ENCODE measurements at regions not wholly inside any gene's neighbourhood (a gene's known extent, or its start where the extent isn't known, plus 50 kb on each side); places are given as distances from the start of the nearest gene placed in this dataset.

DNA sequence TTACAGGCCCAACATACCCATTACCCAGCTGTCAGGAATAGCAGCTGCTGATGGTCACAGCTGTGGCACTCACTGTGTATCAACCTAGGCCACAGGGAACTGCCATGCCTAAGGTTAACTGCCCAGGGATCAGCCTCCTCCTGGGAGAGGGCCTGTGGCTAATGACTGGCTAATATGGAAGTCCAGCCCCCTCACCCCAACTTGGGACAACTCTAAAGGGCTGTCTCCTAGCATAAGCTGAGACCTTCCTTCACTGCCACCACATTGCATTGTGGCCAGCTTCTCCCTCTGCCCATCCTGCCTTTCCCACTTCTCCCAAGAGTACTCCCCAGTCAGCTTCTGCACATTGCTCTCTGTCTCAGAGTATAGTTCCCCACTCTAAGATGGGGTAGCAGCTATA, 316.5 kb downstream of the SMAD2 start:
- DNase-seq (ENCODE audit: low spot score): no peak
- intact Hi-C loops (cut with DNase I): no loop called here

DNA sequence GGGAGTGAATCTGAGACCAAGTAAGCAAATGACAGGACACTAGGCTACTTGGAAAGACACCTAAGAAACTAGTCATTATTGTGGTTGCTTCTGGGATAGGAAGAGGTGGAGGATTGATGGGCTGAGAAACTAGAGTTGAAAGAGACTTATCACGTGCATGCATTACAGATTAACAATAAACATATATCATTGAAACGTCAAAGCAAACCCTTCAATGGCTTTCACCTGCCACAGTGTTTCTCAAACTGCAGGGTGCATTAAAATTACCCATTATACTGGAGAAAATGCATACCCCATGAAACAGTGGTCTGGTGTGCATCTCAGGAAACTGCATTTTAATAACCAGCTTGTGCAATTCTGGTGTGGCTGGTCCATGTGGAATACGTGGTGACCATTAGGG, 318.8 kb downstream of the SMAD2 start:
- intact Hi-C loops (cut with DNase I): no loop called here

DNA sequence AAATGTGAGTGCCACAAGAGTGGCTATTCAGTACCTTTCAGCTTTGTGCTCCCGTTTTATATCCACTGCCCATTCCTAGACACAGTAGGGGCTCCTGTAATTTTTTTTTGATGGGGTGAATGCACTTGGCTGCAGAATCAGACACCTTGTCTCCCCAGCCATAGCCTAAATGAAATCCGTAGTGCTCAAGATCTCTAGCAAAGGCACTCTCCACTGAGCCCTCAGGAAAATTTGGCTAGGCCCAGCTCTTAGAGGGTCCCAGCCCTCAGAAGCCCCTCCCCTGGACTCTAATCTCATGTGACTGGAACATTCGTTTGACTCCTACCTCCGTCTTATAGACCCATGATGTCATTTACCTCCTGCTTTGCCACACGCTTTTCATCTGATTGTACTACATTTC, 323.9 kb downstream of the SMAD2 start:
- intact Hi-C loops (cut with DNase I): no loop called here

More for the DNA sequence above, 318.8 kb downstream of the SMAD2 start:
- DNase-seq (ENCODE audit: low spot score): no peak

DNA sequence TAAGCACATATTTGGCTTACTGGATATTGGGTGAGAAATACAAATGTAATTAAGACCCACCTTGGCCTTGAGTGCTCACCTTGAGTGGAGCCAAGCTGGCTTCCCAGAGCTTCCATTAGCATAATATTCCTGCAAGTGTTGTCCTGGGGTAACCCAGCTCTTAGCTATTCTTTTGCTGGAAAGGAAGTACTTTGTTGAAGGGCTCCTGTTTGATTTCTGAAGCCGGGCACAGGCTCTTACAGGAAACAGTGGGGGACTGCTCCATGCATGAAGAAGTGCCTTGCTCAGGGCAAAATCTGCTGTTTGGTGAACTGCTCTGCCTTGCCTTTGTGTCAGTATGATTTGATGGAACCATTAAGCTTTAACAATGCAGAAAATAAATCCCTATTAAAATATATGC, 325.4 kb downstream of the SMAD2 start:
- intact Hi-C loops (cut with DNase I): no loop called here
- no peak for DNase-seq (ENCODE audit: low spot score)

More for the DNA sequence above, 323.9 kb downstream of the SMAD2 start:
- no peak for DNase-seq (ENCODE audit: low spot score)

DNA sequence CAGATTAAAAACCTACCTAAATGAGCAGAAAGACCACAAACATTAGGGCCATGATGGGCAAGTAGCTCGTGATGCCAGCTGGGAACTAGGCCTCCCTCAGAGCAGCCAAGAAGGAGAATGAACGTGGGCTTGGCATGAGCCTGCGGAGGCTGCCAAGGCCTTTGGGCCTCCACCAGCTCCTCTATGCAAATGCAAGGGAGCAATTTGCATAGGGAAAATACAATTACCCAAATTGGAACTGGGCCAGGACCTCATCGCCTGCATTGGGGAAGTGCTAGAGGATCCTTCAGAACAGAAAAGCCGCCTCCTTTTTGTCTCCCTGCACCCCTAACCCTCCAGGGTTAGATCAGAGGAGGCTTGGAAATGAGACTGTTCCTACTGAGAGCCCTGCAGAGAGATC, 326.4 kb downstream of the SMAD2 start:
- no peak for DNase-seq (ENCODE audit: low spot score)

GRCh38 chr18:47603158-47603557, 327.3 kb downstream of the SMAD2 start:
- no peak for DNase-seq (ENCODE audit: low spot score)
- intact Hi-C loops (cut with DNase I): no loop called here

More for the DNA sequence above, 326.4 kb downstream of the SMAD2 start:
- intact Hi-C loops (cut with DNase I): no loop called here

- DNase-seq (ENCODE audit: low spot score): no peak
- intact Hi-C loops (cut with DNase I): no loop called here
Observed at GRCh38 chr18:47602273-47602897, 328.1 kb downstream of the SMAD2 start.

DNA sequence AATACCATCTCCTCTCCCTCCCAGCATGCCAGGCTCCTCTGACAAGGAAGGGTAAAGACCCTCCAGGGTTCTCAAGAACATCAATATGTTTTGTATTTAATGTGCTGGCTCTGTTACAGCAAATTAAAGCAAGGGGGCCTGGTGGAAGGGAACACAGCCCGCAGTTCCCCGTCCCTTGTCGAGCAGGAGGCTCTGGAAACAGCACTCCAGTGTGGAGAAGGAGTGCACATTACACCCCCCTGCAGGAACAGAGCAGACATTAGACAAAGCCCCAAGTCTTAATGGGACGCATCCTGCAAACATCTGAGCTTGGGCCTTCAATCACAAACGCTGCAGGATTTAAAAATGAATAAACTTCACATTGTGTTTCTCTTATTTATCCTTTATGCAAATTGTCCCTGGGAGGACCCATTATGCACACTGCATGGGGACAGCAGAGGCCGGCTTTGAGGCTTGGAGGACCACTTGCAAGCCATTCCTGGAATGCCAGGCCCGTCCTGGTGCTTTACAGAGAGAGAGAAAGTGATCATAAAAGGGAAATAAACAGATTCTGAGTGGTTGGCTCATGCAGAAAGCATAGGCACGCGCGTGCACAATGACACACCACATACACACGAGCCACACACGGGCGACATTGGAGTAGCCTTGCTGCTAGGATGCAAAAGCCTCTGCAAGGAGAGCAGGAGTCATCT, 328.7 kb downstream of the SMAD2 start:
- DNase-seq (ENCODE audit: low spot score): no peak
- intact Hi-C loops (cut with DNase I): no loop called here

DNA sequence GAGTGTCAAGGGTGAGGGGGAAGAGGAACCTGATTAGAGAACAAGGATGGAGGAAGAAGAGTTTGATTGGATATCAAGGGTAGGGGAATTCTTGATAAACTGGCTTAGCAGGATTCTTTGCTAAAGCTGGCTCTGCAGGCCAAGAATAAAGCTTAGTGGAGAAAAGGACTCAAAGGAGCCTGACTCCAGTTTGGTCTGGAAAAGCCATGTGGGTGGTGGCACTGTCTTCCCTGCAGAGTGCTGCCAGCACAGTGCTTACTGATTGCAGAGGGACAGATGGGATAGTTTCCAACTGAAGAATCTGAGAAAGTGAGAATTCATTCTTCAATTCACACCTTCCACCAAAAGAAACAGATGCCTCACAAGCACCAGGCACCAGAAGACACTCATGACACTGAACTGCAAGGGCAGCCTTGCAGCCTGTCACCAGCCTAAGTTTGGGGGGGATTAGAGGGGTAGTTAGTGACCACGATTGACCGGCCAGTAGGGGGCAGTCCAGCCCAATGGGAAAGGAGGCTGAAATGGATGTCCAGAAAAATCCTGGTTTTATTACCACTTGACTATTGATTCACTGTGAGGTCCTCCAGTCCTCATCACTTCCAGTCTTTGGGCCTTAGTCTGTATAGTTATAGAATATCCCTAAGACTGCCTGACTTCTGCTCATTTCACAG, 334.5 kb downstream of the SMAD2 start:
- intact Hi-C loops (cut with DNase I): no loop called here
- no peak for DNase-seq (ENCODE audit: low spot score)

GRCh38 chr18:47594621-47595086, 335.8 kb downstream of the SMAD2 start:
- DNase-seq (ENCODE audit: low spot score): no peak

DNA sequence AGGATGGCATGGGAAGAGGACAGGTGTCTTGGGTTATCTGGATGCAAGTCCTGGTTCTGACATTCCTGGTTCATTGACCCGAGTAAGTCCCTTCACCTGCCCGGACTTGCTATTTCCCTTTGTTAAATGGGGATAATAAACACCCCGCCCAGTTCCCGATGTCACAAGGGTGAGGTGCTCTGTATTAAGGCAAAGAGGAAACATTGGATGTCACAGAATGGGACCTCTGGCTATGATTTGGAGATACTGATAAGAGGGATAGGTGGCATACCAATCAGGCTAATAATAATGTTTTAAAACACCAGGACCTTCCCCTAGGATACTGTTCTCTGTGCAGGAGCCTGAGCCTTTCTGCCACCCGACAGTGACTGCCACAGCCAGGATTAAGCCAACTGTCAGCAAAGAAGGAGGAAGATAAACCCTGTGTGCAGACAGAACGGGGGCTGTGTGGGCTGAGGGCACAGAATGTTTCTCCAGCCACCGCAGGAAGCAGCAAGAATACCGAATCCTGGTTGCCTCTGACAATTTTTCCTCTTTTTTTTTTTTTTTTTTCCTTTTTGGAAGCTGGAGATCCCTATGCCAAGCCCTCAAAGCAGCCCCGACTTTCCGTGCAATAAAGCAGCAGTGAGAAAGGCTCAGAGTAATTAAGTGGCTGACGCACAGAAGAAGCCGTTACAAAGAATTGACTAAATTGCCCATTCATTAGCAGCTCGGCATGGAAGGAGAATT, 336.6 kb downstream of the SMAD2 start:
- intact Hi-C loops (cut with DNase I): no loop called here
- DNase-seq (ENCODE audit: low spot score): no peak

More at GRCh38 chr18:47594621-47595086, 335.8 kb downstream of the SMAD2 start:
- intact Hi-C loops (cut with DNase I): no loop called here

GRCh38 chr18:47591429-47591828, 339.0 kb downstream of the SMAD2 start:
- DNase-seq (ENCODE audit: low spot score): no peak

GRCh38 chr18:47587587-47587986, 336.1 kb upstream of the SKOR2 start:
- intact Hi-C loops (cut with DNase I): no loop called here
- DNase-seq (ENCODE audit: low spot score): no peak

More at GRCh38 chr18:47591429-47591828, 339.0 kb downstream of the SMAD2 start:
- intact Hi-C loops (cut with DNase I): no loop called here

DNA sequence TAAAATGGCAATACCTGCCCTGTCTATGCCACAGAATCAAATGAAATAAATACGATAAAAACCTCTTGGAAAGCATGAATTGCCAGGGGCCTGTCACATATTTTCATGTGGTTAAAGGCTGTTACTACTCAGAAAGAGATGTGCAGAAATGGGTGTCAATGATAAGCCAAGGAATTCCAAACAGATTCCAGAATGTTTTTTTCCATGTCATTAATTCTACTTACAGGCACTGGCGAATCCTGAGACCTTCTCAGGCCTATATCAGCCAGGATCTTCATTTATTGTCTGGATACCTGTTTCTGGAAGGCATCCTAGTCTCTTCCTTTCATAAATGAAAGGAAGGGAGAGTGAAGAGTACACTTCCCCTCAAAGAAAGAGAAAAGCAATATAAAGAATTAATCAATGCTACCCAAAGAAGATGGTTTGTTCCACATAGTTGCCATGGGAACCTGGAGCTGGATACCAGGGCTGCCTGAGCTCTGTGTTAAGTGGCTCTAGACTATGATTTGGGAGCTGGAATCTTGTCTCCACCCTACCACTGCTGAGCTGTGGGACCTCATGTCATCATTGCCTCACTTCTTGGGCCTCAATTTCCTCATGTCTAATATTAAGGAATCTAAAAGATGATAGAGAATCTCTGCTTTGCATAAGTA, 335.1 kb upstream of the SKOR2 start:
- intact Hi-C loops (cut with DNase I): no loop called here
- DNase-seq (ENCODE audit: low spot score): no peak

GRCh38 chr18:47585914-47586313, 334.5 kb upstream of the SKOR2 start:
- no peak for DNase-seq (ENCODE audit: low spot score)
- intact Hi-C loops (cut with DNase I): no loop called here

DNA sequence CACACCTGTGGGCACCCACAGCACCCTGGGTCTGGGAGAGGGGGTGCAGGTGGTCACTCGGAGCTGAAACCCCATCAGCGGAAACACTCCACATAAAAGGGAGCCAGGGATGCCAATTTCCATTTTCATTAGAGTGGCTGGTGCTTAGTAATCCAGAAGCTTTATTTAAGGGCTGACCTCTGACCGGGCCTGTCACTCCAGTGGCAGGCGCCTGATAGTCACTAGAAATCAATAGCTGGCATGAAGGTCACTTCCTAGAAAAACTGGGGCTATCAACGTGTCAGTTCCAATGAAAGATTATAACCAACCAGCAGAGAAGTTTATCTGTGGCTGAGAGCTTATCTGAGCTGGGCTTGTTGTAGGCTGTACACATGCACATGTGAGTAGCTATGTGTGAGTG, 333.7 kb upstream of the SKOR2 start:
- DNase-seq (ENCODE audit: low spot score): no peak
- intact Hi-C loops (cut with DNase I): no loop called here

DNA sequence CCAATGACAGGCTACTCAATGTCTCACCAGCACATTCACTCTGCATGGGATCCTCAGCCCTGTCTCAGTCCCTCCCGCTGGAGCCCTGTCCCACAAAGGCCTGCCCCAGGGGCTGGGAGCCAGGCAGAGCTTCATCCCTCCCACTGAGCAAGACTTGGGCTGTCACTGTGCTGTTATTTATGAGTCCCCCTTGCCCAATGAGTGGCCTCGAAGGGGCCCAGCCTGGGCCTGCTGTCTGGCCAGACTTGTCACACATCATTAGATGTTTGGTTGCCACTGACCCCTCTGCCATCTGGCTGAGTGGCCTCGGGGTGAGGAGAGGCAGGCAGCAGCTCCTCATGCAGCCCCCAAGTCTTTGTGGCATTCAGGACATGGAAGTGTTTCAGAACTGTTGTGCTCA, 330.6 kb upstream of the SKOR2 start:
- intact Hi-C loops (cut with DNase I): no loop called here
- DNase-seq (ENCODE audit: low spot score): no peak

- DNase-seq (ENCODE audit: low spot score): no peak
- intact Hi-C loops (cut with DNase I): no loop called here
Observed at GRCh38 chr18:47577520-47577919, 326.1 kb upstream of the SKOR2 start.

DNA sequence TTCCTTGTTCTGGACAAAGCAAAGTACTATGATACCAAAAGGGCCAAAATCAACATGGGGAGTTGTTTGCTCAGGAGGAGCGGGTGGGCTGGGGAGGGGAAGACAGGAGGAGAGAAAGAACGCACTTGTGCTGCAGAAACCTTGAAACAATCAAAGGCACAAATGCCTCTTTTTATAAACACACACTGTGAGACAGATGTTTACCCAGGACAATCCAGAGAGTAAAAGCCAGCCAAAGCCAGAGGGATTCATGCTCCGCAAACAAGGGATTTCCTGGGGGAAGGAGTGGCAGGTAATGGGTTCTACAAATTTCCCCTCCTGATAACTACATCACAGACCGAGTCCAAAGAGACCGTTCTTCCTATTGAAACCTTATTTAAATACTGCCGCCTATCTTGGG, 323.5 kb upstream of the SKOR2 start:
- intact Hi-C loops (cut with DNase I): no loop called here
- DNase-seq (ENCODE audit: low spot score): no peak
